Left ventricle myocardium inferior (tissue), 1 donor: ENCODE measurements at regions not wholly inside any gene's neighbourhood (a gene's known extent, or its start where the extent isn't known, plus 50 kb on each side); places are given as distances from the start of the nearest gene placed in this dataset.

Experiments
- DNase-seq: peaks from one replicate; pipeline ENCODE4 v3.0.0-alpha.2; 2020
- H3K27ac ChIP-seq: fragments of 200-600 bp; replicated peaks from 2 replicates; pipeline ENCODE4 v1.8.0; 2021
- H3K27me3 ChIP-seq: fragments of 200-600 bp; 2 replicates; pipeline ENCODE4 v1.8.0; 2021; ENCODE audit warnings: low read depth
- H3K36me3 ChIP-seq: fragments of 200-600 bp; 2 replicates; pipeline ENCODE4 v1.8.0; 2021
- H3K4me1 ChIP-seq: fragments of 200-600 bp; 2 replicates; pipeline ENCODE4 v1.8.0; 2021
- H3K4me3 ChIP-seq: fragments of 200-600 bp; 2 replicates; pipeline ENCODE4 v1.8.0; 2021; ENCODE audit warnings: mild to moderate bottlenecking, moderate library complexity
- H3K9me3 ChIP-seq: fragments of 200-600 bp; replicated peaks from 2 replicates; pipeline ENCODE4 v1.8.0; 2021
- CTCF ChIP-seq: fragments of 200-600 bp; IDR thresholded peaks from 2 replicates; pipeline ENCODE4 v1.8.0; 2021; ENCODE audit warnings: antibody characterized with exemption, mild to moderate bottlenecking, borderline replicate concordance
- intact Hi-C: fragments of 100-400 bp; cut with micrococcal nuclease; formaldehyde crosslinking; loops from one replicate; pipeline ENCODE4 v1.11.0; 2022
- donor health status: DM: no; HTN: yes; CAD: no; lungs with severe emphysema.

DNA sequence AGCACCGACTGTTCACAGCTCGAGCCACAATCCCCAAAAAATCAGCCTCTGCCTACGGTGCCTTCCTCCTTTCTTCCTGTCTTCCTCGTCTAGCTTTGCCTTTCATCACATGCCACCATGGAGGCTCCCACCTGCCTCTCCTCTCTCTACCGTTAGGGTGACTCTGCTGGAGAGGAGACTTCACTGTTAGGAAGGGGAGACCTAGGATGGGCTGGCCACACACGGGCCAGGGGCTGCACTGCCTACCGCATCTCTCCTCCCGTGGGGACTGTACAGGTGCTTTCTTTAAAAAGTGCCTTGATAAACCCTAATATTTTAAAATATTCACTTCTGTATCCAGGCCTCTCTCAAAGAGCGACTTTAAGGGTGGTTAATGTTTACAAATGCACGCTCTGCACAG lies 1104.7 kb downstream of the BCL11B start:
- intact Hi-C loops = no loop called here
- peaks cover 49% of the 10 kb centered on the region for H3K27me3 ChIP-seq
- no peak for DNase-seq
- no peak overlapping the region for H3K4me3 ChIP-seq
- H3K4me1 ChIP-seq = no peaks in the 10 kb centered on the region
- peaks cover 8% of the 10 kb centered on the region for H3K9me3 ChIP-seq
- no peaks in the 10 kb centered on the region for H3K36me3 ChIP-seq
- no peak overlapping the region for H3K27ac ChIP-seq
- no peak for TF ChIP-seq CTCF

- Histone ChIP-seq H3K9me3 (peaks cover 8% of the 10 kb centered on the region), H3K4me1 (no peaks in the 10 kb centered on the region), H3K27ac (no peak overlapping the region), H3K4me3 (no peak overlapping the region), H3K27me3 (peaks cover 44% of the 10 kb centered on the region), H3K36me3 (no peaks in the 10 kb centered on the region)
- intact Hi-C loops = no loop called here
- no peak for TF ChIP-seq CTCF
- DNase-seq = no peak
Observed at GRCh38 chr14:98167705-98168104, 1104.3 kb downstream of the BCL11B start.

DNA sequence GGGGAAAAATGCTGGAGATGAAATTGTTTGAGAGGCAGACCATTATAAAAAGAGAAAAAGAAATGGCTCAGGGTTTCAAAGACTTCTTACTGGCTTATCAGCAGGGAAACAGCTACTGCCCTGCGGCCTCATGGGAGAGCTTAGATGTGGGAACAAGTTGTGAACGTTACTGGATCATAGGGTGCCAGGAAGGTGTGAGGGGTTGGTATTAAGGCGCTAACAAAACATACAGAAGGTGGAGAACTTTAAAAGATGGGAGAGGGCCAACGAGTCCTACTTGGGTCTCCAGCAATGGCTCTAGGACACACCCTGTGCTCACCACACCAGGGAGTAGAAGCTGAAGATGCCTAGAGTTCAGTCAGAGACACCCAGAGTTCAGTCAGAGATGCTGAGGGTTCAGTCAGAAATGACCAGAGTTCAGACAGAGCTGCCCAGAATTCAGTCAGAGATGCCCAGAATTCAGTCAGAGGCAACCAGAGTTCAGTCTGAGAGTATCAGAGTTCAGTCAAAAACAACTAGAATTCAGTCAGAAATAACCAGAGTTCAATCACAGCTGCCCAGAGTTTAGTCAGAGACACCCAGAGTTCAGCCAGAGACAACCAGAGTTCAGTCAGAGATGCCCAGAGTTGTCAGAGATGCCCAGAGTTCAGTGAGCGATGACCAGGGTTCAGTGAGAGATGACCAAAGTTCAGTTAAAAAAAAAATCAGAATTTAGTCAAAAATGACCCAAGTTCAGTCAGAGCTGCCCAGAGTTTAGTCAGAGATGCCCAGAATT lies 1103.6 kb downstream of the BCL11B start:
- H3K27ac ChIP-seq = no peak overlapping the region
- H3K27me3 ChIP-seq = peaks cover 38% of the 10 kb centered on the region
- no peak for TF ChIP-seq CTCF
- H3K9me3 ChIP-seq = peaks cover 8% of the 10 kb centered on the region
- H3K36me3 ChIP-seq = no peaks in the 10 kb centered on the region
- intact Hi-C loops = no loop called here
- H3K4me1 ChIP-seq = no peaks in the 10 kb centered on the region
- H3K4me3 ChIP-seq = no peak overlapping the region
- DNase-seq = no peak

- Histone ChIP-seq H3K36me3 (no peaks in the 10 kb centered on the region), H3K4me3 (no peak overlapping the region), H3K27me3 (peaks cover 30% of the 10 kb centered on the region), H3K27ac (no peak overlapping the region), H3K9me3 (peaks cover 8% of the 10 kb centered on the region), H3K4me1 (no peaks in the 10 kb centered on the region)
- intact Hi-C loops = no loop called here
- TF ChIP-seq CTCF = no peak
- DNase-seq = no peak
Observed at GRCh38 chr14:98169170-98169587, 1102.8 kb downstream of the BCL11B start.

DNA sequence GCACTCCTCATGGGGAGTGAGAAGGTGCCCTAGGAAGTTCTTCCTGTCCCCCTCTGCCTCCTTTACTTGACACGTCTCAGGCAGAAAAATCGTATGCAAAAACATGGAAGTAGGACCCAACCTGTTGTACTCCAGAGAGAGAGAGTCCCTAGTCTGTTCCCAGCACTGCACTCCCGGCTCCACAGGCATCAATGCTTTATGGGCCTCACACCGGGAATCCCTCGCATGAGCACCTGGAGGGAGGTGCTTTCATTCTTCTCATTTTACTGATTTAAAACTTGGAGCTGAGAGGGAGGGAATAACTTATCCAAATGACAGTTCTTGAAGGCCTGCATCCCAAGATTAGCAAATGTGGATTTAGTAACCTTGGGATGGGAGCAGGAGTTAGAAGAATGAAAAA lies 1101.4 kb downstream of the BCL11B start:
- no peak for DNase-seq
- peaks cover 25% of the 10 kb centered on the region for H3K27me3 ChIP-seq
- no peak overlapping the region for H3K27ac ChIP-seq
- no peak for TF ChIP-seq CTCF
- no peak overlapping the region for H3K4me3 ChIP-seq
- no peaks in the 10 kb centered on the region for H3K36me3 ChIP-seq
- H3K4me1 ChIP-seq = no peaks in the 10 kb centered on the region
- intact Hi-C loops = no loop called here
- peaks cover 8% of the 10 kb centered on the region for H3K9me3 ChIP-seq
